Epithelial cell of esophagus (primary cell): ENCODE measurements at regions not wholly inside any gene's neighbourhood (a gene's known extent, or its start where the extent isn't known, plus 50 kb on each side); places are given as distances from the start of the nearest gene placed in this dataset.

ENCODE experiments used
- DNase-seq: peaks from one replicate; pipeline ENCODE4 v3.0.0; 2010; ENCODE audit warnings: low read depth
- H3K4me3 ChIP-seq: 2 replicates; pipeline ENCODE4 v1.5.1; 2011; ENCODE audit warnings: mild to moderate bottlenecking, low read length, control low read depth
- CTCF ChIP-seq: IDR thresholded peaks from 2 replicates; pipeline ENCODE4 v1.5.1; 2011; ENCODE audit warnings: low read depth, mild to moderate bottlenecking, low read length, control low read depth, inconsistent platforms; ENCODE audit not compliant: insufficient read depth; ENCODE audit errors: missing control alignments

DNA sequence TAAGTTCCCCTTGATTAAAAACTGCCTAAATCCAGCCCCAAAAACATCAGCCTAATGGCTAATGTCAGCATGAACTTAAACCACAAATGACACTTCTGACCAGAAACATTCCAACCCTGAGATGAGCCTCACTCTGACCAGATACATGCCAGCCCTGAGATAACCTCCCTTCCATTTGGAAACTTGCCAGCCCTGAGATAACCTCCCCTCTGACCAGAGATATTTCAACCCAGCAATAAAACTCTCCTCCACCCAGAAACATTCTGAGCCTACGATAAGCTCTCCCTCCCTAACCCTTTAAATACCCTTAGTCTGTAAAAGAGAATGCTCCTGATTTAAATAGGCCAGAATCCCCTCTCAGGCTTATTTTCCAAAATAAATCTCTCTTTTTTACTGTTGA is 1035.7 kb upstream of the NUDT12 start:
- no peak overlapping the region for H3K4me3 ChIP-seq
- no peak for TF ChIP-seq CTCF
- no peak for DNase-seq

DNA sequence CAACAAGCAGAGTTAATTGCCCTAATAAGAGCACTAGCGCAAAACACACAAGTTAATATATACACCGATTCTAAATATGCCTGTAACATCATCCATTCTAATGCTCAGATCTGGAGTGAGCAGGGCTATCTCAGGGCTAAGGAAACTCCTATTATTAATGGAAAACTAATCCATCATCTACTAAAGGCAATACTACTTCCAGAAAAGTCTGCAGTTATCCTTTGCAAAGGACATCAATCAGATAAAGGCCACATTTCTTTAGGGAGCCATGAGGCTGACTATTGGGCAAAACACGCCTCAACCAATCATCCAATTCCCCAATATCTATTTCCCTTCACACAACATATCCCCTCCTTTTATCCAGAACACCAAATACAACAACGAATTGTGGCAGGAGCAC is 1032.3 kb upstream of the NUDT12 start:
- TF ChIP-seq CTCF: no peak
- no peak for DNase-seq
- H3K4me3 ChIP-seq: no peak overlapping the region

GRCh38 chr5:104576677-104577076 is 1014.1 kb upstream of the NUDT12 start:
- no peak overlapping the region for H3K4me3 ChIP-seq
- no peak for TF ChIP-seq CTCF
- DNase-seq: no peak

- no peak for DNase-seq
- TF ChIP-seq CTCF: no peak
These were observed 1011.5 kb upstream of the NUDT12 start for GRCh38 chr5:104573949-104574709.

DNA sequence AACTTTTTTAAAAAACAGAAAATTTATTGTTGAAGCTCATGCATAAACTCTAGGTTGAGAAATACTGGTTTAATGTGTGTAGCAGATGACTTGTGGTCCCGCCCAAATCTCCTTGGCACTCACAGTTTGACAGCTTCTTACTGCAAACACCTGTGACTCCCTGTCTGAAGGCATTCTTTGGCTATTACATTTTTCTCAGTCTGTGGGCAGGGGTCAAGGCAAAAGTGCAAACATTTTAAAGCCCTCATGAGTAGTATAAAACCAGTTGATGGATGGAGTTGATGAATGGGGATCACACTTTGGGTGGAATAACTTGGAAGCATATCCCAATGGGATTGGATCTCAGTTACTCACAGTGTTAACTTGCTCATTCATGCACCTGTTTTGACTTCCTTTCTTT is 1007.0 kb upstream of the NUDT12 start:
- no peak for TF ChIP-seq CTCF
- no peak overlapping the region for H3K4me3 ChIP-seq
- DNase-seq: peak; percentile 1

More at GRCh38 chr5:104573949-104574709, 1011.5 kb upstream of the NUDT12 start:
- H3K4me3 ChIP-seq: no peak overlapping the region

DNA sequence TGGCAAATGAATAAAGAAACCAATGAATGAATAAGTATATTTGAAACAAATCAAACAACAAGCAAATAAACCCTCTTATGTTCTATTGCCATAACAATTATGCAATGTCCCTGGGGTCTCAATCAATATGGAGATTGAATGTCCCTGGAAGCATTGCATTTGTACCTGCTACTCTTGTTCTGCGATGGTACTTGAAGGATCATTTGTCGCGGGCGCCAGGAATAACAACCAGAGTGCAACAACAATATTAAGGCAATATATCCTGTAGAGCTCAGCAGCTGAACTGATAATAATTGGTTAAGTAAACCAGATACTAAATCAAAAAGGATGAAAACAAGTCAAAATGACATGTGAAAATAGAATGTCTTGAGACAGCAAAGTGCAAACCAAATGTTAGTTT is 1001.9 kb upstream of the NUDT12 start:
- TF ChIP-seq CTCF: no peak
- no peak overlapping the region for H3K4me3 ChIP-seq
- no peak for DNase-seq

- no peak for DNase-seq
- TF ChIP-seq CTCF: no peak
- no peak overlapping the region for H3K4me3 ChIP-seq
These were observed 994.4 kb upstream of the NUDT12 start for GRCh38 chr5:104556957-104557356.
